Liver (tissue), 8 donors: ENCODE measurements at regions not wholly inside any gene's neighbourhood (a gene's known extent, or its start where the extent isn't known, plus 50 kb on each side); places are given as distances from the start of the nearest gene placed in this dataset.

Experiments used
- DNase-seq: peaks from one replicate; pipeline ENCODE4 v3.0.0-alpha.2; 2017; ENCODE audit warnings: low spot score
- H3K27ac ChIP-seq, 2 donors: one replicate each; pipeline ENCODE4 v1.7.0; 2013; ENCODE audit warnings: inconsistent platforms in 2 of 2, low read length in 2 of 2, control low read depth in 1 of 2, low read depth in 1 of 2, mild to moderate bottlenecking in 1 of 2
- H3K27me3 ChIP-seq, 4 donors: one replicate each; pipeline versions ENCODE4 v1.6.1 to v1.7.0; 2013; ENCODE audit warnings: low read length in 3 of 4, inconsistent platforms in 1 of 4, mild to moderate bottlenecking in 1 of 4, moderate library complexity in 1 of 4; ENCODE audit not compliant: control insufficient read depth in 4 of 4, insufficient read depth in 4 of 4
- H3K36me3 ChIP-seq, 4 donors: one replicate each; pipeline versions ENCODE4 v1.6.1 to v1.7.0; 2013; ENCODE audit warnings: low read length in 3 of 4, mild to moderate bottlenecking in 3 of 4, low read depth in 1 of 4, moderate library complexity in 1 of 4; ENCODE audit not compliant: control insufficient read depth in 4 of 4, insufficient read depth in 3 of 4
- H3K4me1 ChIP-seq, 4 donors: one replicate each; pipeline versions ENCODE4 v1.6.1 to v1.7.0; 2013; ENCODE audit warnings: low read length in 3 of 4, mild to moderate bottlenecking in 3 of 4, moderate library complexity in 1 of 4; ENCODE audit not compliant: control insufficient read depth in 4 of 4, insufficient read depth in 4 of 4
- H3K4me3 ChIP-seq, 3 donors: one replicate each; pipeline versions ENCODE4 v1.6.1 to v1.7.0; 2013; ENCODE audit warnings: low read length in 3 of 3, control low read depth in 1 of 3, low read depth in 1 of 3, mild to moderate bottlenecking in 1 of 3
- H3K9ac ChIP-seq, 2 donors: one replicate each; pipeline ENCODE4 v1.7.0; 2013; ENCODE audit warnings: low read length in 2 of 2, mild to moderate bottlenecking in 2 of 2, moderate library complexity in 2 of 2, control low read depth in 1 of 2, low read depth in 1 of 2
- H3K9me3 ChIP-seq, 4 donors: one replicate each; pipeline versions ENCODE4 v1.6.1 to v1.7.0; 2013; ENCODE audit warnings: low read length in 3 of 4; ENCODE audit not compliant: control insufficient read depth in 4 of 4
- CTCF ChIP-seq: fragments of 150-350 bp; IDR thresholded peaks from 2 replicates; pipeline ENCODE4 v1.5.1; 2017; ENCODE audit warnings: improper control_type of control experiment, low read depth, low read length; ENCODE audit not compliant: missing input control
- FOXA1 ChIP-seq: IDR thresholded peaks from 2 replicates; pipeline ENCODE4 v1.6.1; 2016; ENCODE audit warnings: antibody characterized with exemption
- FOXA2 ChIP-seq: IDR thresholded peaks from 2 replicates; pipeline ENCODE4 v1.6.1; 2016; ENCODE audit warnings: antibody characterized with exemption
- HNF4G ChIP-seq: IDR thresholded peaks from 2 replicates; pipeline ENCODE4 v1.6.1; 2016; ENCODE audit warnings: antibody characterized with exemption
- MAX ChIP-seq: IDR thresholded peaks from 2 replicates; pipeline ENCODE4 v1.6.1; 2016; ENCODE audit warnings: antibody characterized with exemption
- RAD21 ChIP-seq, 2 donors: IDR thresholded peaks; 2 replicates each; pipeline ENCODE4 v1.6.1; 2016; ENCODE audit warnings: antibody characterized with exemption in 2 of 2, mild to moderate bottlenecking in 2 of 2
- RXRA ChIP-seq, 2 donors: IDR thresholded peaks; 2 replicates each; pipeline ENCODE4 v1.6.1; 2017 to 2018; ENCODE audit warnings: antibody characterized with exemption in 2 of 2, mild to moderate bottlenecking in 1 of 2
- TAF1 ChIP-seq: conservative IDR thresholded peaks from 2 replicates; pipeline ENCODE4 v1.6.1; 2016; ENCODE audit warnings: antibody characterized with exemption, mild to moderate bottlenecking
- YY1 ChIP-seq: IDR thresholded peaks from 2 replicates; pipeline ENCODE4 v1.6.1; 2016; ENCODE audit warnings: antibody characterized with exemption, mild to moderate bottlenecking
- WGBS: extraction: QIAGEN DNeasy Blood & Tissue Kit; methylation state at CpG from one replicate; pipeline ENCODE4 v1.1.7; 2013; 5-methylcytosine and 5-hydroxymethylcytosine counted together
- TF ChIP-seq, protein P1 (sequence below): IDR thresholded peaks from 2 replicates; pipeline ENCODE4 v1.6.1; 2016; ENCODE audit warnings: antibody characterized with exemption
- TF ChIP-seq, protein P2 (sequence below): IDR thresholded peaks from 2 replicates; pipeline ENCODE4 v1.6.1; 2016; ENCODE audit warnings: antibody characterized with exemption, mild to moderate bottlenecking
- donor health status: healthy.
- donor health status: healthy.
- donor health status: healthy.
- donor health status: healthy.
- donor health status: healthy.

- TF ChIP-seq MAX = no peak
- TF ChIP-seq, protein P1, sequence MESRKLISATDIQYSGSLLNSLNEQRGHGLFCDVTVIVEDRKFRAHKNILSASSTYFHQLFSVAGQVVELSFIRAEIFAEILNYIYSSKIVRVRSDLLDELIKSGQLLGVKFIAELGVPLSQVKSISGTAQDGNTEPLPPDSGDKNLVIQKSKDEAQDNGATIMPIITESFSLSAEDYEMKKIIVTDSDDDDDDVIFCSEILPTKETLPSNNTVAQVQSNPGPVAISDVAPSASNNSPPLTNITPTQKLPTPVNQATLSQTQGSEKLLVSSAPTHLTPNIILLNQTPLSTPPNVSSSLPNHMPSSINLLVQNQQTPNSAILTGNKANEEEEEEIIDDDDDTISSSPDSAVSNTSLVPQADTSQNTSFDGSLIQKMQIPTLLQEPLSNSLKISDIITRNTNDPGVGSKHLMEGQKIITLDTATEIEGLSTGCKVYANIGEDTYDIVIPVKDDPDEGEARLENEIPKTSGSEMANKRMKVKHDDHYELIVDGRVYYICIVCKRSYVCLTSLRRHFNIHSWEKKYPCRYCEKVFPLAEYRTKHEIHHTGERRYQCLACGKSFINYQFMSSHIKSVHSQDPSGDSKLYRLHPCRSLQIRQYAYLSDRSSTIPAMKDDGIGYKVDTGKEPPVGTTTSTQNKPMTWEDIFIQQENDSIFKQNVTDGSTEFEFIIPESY = no peak
These were observed 462.8 kb downstream of the EDEM1 start (continued) for GRCh38 chr3:5650303-5650702.

DNA sequence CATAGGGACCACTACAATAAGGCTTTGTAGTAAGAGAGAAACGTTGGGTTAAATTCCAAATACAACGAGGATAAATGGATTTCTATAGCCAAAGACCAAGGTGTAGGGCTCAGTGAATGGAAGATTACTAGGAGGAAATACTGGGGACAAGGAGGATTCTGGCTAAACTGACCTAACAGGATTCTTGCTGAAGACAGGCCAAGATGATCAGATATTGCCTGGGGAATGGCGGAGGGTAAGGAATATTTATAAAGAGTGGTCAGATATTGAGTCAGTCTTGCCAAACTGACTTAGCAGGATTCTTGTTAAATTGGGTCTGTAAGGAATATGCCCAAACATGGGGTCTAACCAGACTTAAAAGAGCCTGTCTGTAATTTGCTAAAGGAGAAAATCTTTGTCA is 463.8 kb downstream of the EDEM1 start:
- Histone ChIP-seq H3K4me3 (no peak overlapping the region), H3K27me3 (no peaks in the 10 kb centered on the region), H3K4me1 (no peaks in the 10 kb centered on the region), H3K9ac (no peak overlapping the region), H3K27ac (no peak overlapping the region), H3K36me3 (no peaks in the 10 kb centered on the region), H3K9me3 (peaks cover 0 to 3% (median 0%) of the 10 kb centered on the region in 4 donors)
- no peak for DNase-seq
- WGBS = 57% methylated on average over 3 of the region's 3 CpGs
- TF ChIP-seq FOXA2 = no peak
- no peak for TF ChIP-seq FOXA1
- no peak for TF ChIP-seq YY1
- TF ChIP-seq, protein P1 = no peak
- no peak for TF ChIP-seq HNF4G
- TF ChIP-seq CTCF = no peak
- TF ChIP-seq RXRA (IDR thresholded peaks at IDR 0.05) = no peak
- TF ChIP-seq RAD21 (IDR thresholded peaks at IDR 0.05) = no peak
- TF ChIP-seq, protein P2, sequence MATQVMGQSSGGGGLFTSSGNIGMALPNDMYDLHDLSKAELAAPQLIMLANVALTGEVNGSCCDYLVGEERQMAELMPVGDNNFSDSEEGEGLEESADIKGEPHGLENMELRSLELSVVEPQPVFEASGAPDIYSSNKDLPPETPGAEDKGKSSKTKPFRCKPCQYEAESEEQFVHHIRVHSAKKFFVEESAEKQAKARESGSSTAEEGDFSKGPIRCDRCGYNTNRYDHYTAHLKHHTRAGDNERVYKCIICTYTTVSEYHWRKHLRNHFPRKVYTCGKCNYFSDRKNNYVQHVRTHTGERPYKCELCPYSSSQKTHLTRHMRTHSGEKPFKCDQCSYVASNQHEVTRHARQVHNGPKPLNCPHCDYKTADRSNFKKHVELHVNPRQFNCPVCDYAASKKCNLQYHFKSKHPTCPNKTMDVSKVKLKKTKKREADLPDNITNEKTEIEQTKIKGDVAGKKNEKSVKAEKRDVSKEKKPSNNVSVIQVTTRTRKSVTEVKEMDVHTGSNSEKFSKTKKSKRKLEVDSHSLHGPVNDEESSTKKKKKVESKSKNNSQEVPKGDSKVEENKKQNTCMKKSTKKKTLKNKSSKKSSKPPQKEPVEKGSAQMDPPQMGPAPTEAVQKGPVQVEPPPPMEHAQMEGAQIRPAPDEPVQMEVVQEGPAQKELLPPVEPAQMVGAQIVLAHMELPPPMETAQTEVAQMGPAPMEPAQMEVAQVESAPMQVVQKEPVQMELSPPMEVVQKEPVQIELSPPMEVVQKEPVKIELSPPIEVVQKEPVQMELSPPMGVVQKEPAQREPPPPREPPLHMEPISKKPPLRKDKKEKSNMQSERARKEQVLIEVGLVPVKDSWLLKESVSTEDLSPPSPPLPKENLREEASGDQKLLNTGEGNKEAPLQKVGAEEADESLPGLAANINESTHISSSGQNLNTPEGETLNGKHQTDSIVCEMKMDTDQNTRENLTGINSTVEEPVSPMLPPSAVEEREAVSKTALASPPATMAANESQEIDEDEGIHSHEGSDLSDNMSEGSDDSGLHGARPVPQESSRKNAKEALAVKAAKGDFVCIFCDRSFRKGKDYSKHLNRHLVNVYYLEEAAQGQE = no peak
- no peak for TF ChIP-seq TAF1
